ENCODE measurements at regions not wholly inside any gene's neighbourhood (a gene's known extent, or its start where the extent isn't known, plus 50 kb on each side); places are given as distances from the start of the nearest gene placed in this dataset.

GRCh38 chr4:110920990-110921389, 298.1 kb upstream of the PITX2 start:
- TF ChIP-seq ARNT (IDR thresholded peaks at IDR 0.05), result no peak
- TF ChIP-seq SUZ12 (IDR thresholded peaks at IDR 0.05), result no peak
- TF ChIP-seq ELF4 (IDR thresholded peaks at IDR 0.05), result no peak

Measured in HEK293T (cell line).